ENCODE measurements at regions not wholly inside any gene's neighbourhood (a gene's known extent, or its start where the extent isn't known, plus 50 kb on each side); places are given as distances from the start of the nearest gene placed in this dataset.

- H3K27ac ChIP-seq (ENCODE audit: insufficient read depth in 1 of 2, low read depth in 1 of 2, low read length in 2 of 2, poor library complexity in 1 of 2, severe bottlenecking in 2 of 2) = no peak overlapping the region
- POLR2A ChIA-PET = no interaction called here
- H3K4me3 ChIP-seq (ENCODE audit: control insufficient read depth in 1 of 7, extremely low read depth in 1 of 7, insufficient read depth in 4 of 7, low read depth in 2 of 7, low read length in 6 of 7) = no peak overlapping the region
- 98% methylated on average over 4 of the region's 5 CpGs for WGBS (ENCODE audit: insufficient coverage)
- CTCF ChIA-PET = interaction anchor here (2.2 to 2.5 kb wide), 2 partner anchors 36 to 46 kb away, joined by 7 read pairs; no protein-coding TSS in a partner anchor
- no peak for DNase-seq
- peaks cover 0 to 57% (median 30%) of the 10 kb centered on the region in 5 experiments for H3K27me3 ChIP-seq (replicated peaks in 2 of 5; ENCODE audit: control insufficient read depth in 4 of 5, insufficient read depth in 5 of 5, low read length in 4 of 5)
- peaks cover 0 to 14% (median 8%) of the 10 kb centered on the region in 4 experiments for H3K4me1 ChIP-seq (ENCODE audit: control extremely low read depth in 1 of 4, control insufficient read depth in 4 of 4, insufficient read depth in 4 of 4, low read length in 3 of 4)
- H3K9me3 ChIP-seq (ENCODE audit: control extremely low read depth in 1 of 5, control insufficient read depth in 4 of 5, insufficient read depth in 2 of 5, low read depth in 1 of 5, low read length in 4 of 5) = peaks cover 0 to 9% (median 4%) of the 10 kb centered on the region in 5 experiments
- no peaks in the 10 kb centered on the region for H3K36me3 ChIP-seq (ENCODE audit: control insufficient read depth in 4 of 4, insufficient read depth in 4 of 4, low read length in 3 of 4)
These were observed 158.4 kb downstream of the KLF13 start for GRCh38 chr15:31484986-31485385.

- no peak overlapping the region for H3K27ac ChIP-seq (ENCODE audit: insufficient read depth in 1 of 2, low read depth in 1 of 2, low read length in 2 of 2, poor library complexity in 1 of 2, severe bottlenecking in 2 of 2)
- H3K27me3 ChIP-seq (replicated peaks in 2 of 5; ENCODE audit: control insufficient read depth in 4 of 5, insufficient read depth in 5 of 5, low read length in 4 of 5) = peaks cover 0 to 54% (median 27%) of the 10 kb centered on the region in 5 experiments
- H3K4me3 ChIP-seq (ENCODE audit: control insufficient read depth in 1 of 7, extremely low read depth in 1 of 7, insufficient read depth in 4 of 7, low read depth in 2 of 7, low read length in 6 of 7) = no peak overlapping the region
- 98% methylated on average over 7 of the region's 7 CpGs for WGBS (ENCODE audit: insufficient coverage)
- H3K9me3 ChIP-seq (ENCODE audit: control extremely low read depth in 1 of 5, control insufficient read depth in 4 of 5, insufficient read depth in 2 of 5, low read depth in 1 of 5, low read length in 4 of 5) = peaks cover 0 to 9% (median 4%) of the 10 kb centered on the region in 5 experiments
- ChIA-PET CTCF (interaction anchor here (2.2 to 6.4 kb wide), 3 partner anchors 46 to 121 kb away, joined by 7 to 188 read pairs (median 62); no protein-coding TSS in a partner anchor), POLR2A (no interaction called here)
- no peak for DNase-seq
- no peaks in the 10 kb centered on the region for H3K36me3 ChIP-seq (ENCODE audit: control insufficient read depth in 4 of 4, insufficient read depth in 4 of 4, low read length in 3 of 4)
- peaks cover 0 to 14% (median 8%) of the 10 kb centered on the region in 4 experiments for H3K4me1 ChIP-seq (ENCODE audit: control extremely low read depth in 1 of 4, control insufficient read depth in 4 of 4, insufficient read depth in 4 of 4, low read length in 3 of 4)
These were observed 158.8 kb downstream of the KLF13 start for GRCh38 chr15:31485431-31485830.

GRCh38 chr15:31485911-31486461 is 159.4 kb downstream of the KLF13 start:
- ChIA-PET CTCF (interaction anchor here (1.0 to 6.4 kb wide), 5 partner anchors 12 to 252 kb away, joined by 3 to 188 read pairs (median 36); no protein-coding TSS in a partner anchor), POLR2A (no interaction called here)
- no peaks in the 10 kb centered on the region for H3K36me3 ChIP-seq (ENCODE audit: control insufficient read depth in 4 of 4, insufficient read depth in 4 of 4, low read length in 3 of 4)
- WGBS (ENCODE audit: insufficient coverage) = 95% methylated on average over 13 of the region's 14 CpGs
- peaks cover 0 to 14% (median 8%) of the 10 kb centered on the region in 4 experiments for H3K4me1 ChIP-seq (ENCODE audit: control extremely low read depth in 1 of 4, control insufficient read depth in 4 of 4, insufficient read depth in 4 of 4, low read length in 3 of 4)
- no peak for DNase-seq
- no peak overlapping the region for H3K27ac ChIP-seq (ENCODE audit: insufficient read depth in 1 of 2, low read depth in 1 of 2, low read length in 2 of 2, poor library complexity in 1 of 2, severe bottlenecking in 2 of 2)
- peaks cover 0 to 48% (median 25%) of the 10 kb centered on the region in 5 experiments for H3K27me3 ChIP-seq (replicated peaks in 2 of 5; ENCODE audit: control insufficient read depth in 4 of 5, insufficient read depth in 5 of 5, low read length in 4 of 5)
- H3K9me3 ChIP-seq (ENCODE audit: control extremely low read depth in 1 of 5, control insufficient read depth in 4 of 5, insufficient read depth in 2 of 5, low read depth in 1 of 5, low read length in 4 of 5) = peaks cover 0 to 9% (median 4%) of the 10 kb centered on the region in 5 experiments
- no peak overlapping the region for H3K4me3 ChIP-seq (ENCODE audit: control insufficient read depth in 1 of 7, extremely low read depth in 1 of 7, insufficient read depth in 4 of 7, low read depth in 2 of 7, low read length in 6 of 7)

GRCh38 chr15:31486506-31486905 is 159.9 kb downstream of the KLF13 start:
- 86% methylated on average over 2 of the region's 11 CpGs for WGBS (ENCODE audit: insufficient coverage)
- no peak for DNase-seq
- peaks cover 0 to 44% (median 23%) of the 10 kb centered on the region in 5 experiments for H3K27me3 ChIP-seq (replicated peaks in 2 of 5; ENCODE audit: control insufficient read depth in 4 of 5, insufficient read depth in 5 of 5, low read length in 4 of 5)
- peaks cover 0 to 13% (median 4%) of the 10 kb centered on the region in 5 experiments for H3K9me3 ChIP-seq (ENCODE audit: control extremely low read depth in 1 of 5, control insufficient read depth in 4 of 5, insufficient read depth in 2 of 5, low read depth in 1 of 5, low read length in 4 of 5)
- ChIA-PET CTCF (interaction anchor here (1.0 to 6.4 kb wide), 5 partner anchors 12 to 253 kb away, joined by 3 to 188 read pairs (median 36); no protein-coding TSS in a partner anchor), POLR2A (no interaction called here)
- H3K4me3 ChIP-seq (ENCODE audit: control insufficient read depth in 1 of 7, extremely low read depth in 1 of 7, insufficient read depth in 4 of 7, low read depth in 2 of 7, low read length in 6 of 7) = no peak overlapping the region
- H3K36me3 ChIP-seq (ENCODE audit: control insufficient read depth in 4 of 4, insufficient read depth in 4 of 4, low read length in 3 of 4) = no peaks in the 10 kb centered on the region
- H3K4me1 ChIP-seq (ENCODE audit: control extremely low read depth in 1 of 4, control insufficient read depth in 4 of 4, insufficient read depth in 4 of 4, low read length in 3 of 4) = peaks cover 0 to 14% (median 8%) of the 10 kb centered on the region in 4 experiments
- no peak overlapping the region for H3K27ac ChIP-seq (ENCODE audit: insufficient read depth in 1 of 2, low read depth in 1 of 2, low read length in 2 of 2, poor library complexity in 1 of 2, severe bottlenecking in 2 of 2)

GRCh38 chr15:31486906-31487695 is 160.5 kb downstream of the KLF13 start:
- H3K4me1 ChIP-seq (ENCODE audit: control extremely low read depth in 1 of 4, control insufficient read depth in 4 of 4, insufficient read depth in 4 of 4, low read length in 3 of 4) = peaks cover 0 to 14% (median 8%) of the 10 kb centered on the region in 4 experiments
- peaks cover 0 to 19% (median 4%) of the 10 kb centered on the region in 5 experiments for H3K9me3 ChIP-seq (ENCODE audit: control extremely low read depth in 1 of 5, control insufficient read depth in 4 of 5, insufficient read depth in 2 of 5, low read depth in 1 of 5, low read length in 4 of 5)
- no peak overlapping the region for H3K4me3 ChIP-seq (ENCODE audit: control insufficient read depth in 1 of 7, extremely low read depth in 1 of 7, insufficient read depth in 4 of 7, low read depth in 2 of 7, low read length in 6 of 7)
- no peaks in the 10 kb centered on the region for H3K36me3 ChIP-seq (ENCODE audit: control insufficient read depth in 4 of 4, insufficient read depth in 4 of 4, low read length in 3 of 4)
- no peak overlapping the region for H3K27ac ChIP-seq (ENCODE audit: insufficient read depth in 1 of 2, low read depth in 1 of 2, low read length in 2 of 2, poor library complexity in 1 of 2, severe bottlenecking in 2 of 2)
- DNase-seq = no peak
- ChIA-PET POLR2A (no interaction called here), CTCF (interaction anchor here (0.6 to 6.4 kb wide), 15 partner anchors 13 to 375 kb away, joined by 3 to 188 read pairs (median 4); no protein-coding TSS in a partner anchor)
- 96% methylated on average over 19 of the region's 19 CpGs for WGBS (ENCODE audit: insufficient coverage)
- peaks cover 0 to 38% (median 23%) of the 10 kb centered on the region in 5 experiments for H3K27me3 ChIP-seq (replicated peaks in 2 of 5; ENCODE audit: control insufficient read depth in 4 of 5, insufficient read depth in 5 of 5, low read length in 4 of 5)

GRCh38 chr15:31487811-31488436 is 161.3 kb downstream of the KLF13 start:
- 50% methylated on average over 5 of the region's 6 CpGs for WGBS (ENCODE audit: insufficient coverage)
- H3K27me3 ChIP-seq (replicated peaks in 2 of 5; ENCODE audit: control insufficient read depth in 4 of 5, insufficient read depth in 5 of 5, low read length in 4 of 5) = peaks cover 0 to 29% (median 16%) of the 10 kb centered on the region in 5 experiments
- POLR2A ChIA-PET = no interaction called here
- H3K4me1 ChIP-seq (ENCODE audit: control extremely low read depth in 1 of 4, control insufficient read depth in 4 of 4, insufficient read depth in 4 of 4, low read length in 3 of 4) = peaks cover 0 to 14% (median 8%) of the 10 kb centered on the region in 4 experiments
- CTCF ChIA-PET = interaction anchor here (0.6 to 6.4 kb wide), 35 partner anchors 9 to 686 kb away, joined by 3 to 188 read pairs (median 4); no protein-coding TSS in a partner anchor
- H3K36me3 ChIP-seq (ENCODE audit: control insufficient read depth in 4 of 4, insufficient read depth in 4 of 4, low read length in 3 of 4) = no peaks in the 10 kb centered on the region
- no peak for DNase-seq
- H3K4me3 ChIP-seq (ENCODE audit: control insufficient read depth in 1 of 7, extremely low read depth in 1 of 7, insufficient read depth in 4 of 7, low read depth in 2 of 7, low read length in 6 of 7) = no peak overlapping the region
- no peak overlapping the region for H3K27ac ChIP-seq (ENCODE audit: insufficient read depth in 1 of 2, low read depth in 1 of 2, low read length in 2 of 2, poor library complexity in 1 of 2, severe bottlenecking in 2 of 2)
- H3K9me3 ChIP-seq (ENCODE audit: control extremely low read depth in 1 of 5, control insufficient read depth in 4 of 5, insufficient read depth in 2 of 5, low read depth in 1 of 5, low read length in 4 of 5) = peaks cover 0 to 21% (median 8%) of the 10 kb centered on the region in 5 experiments
